IMR-90 (cell line): ENCODE measurements at regions not wholly inside any gene's neighbourhood (a gene's known extent, or its start where the extent isn't known, plus 50 kb on each side); places are given as distances from the start of the nearest gene placed in this dataset.

ENCODE experiments used
- ATAC-seq: fragments of 200-7000 bp; cut with Tn5 transposase; 2 replicates; pipeline ENCODE4 v1.9.1; 2020; ENCODE audit warnings: low read depth, mild to moderate bottlenecking, moderate library complexity
- BruUV-seq: library from RNA; stranded (reverse); fragments of 400-500 nt; replicated peaks from 2 replicates; lab custom pipeline; 2021; lab: Mats Ljungman, UMichigan
- CTCF ChIA-PET: fragments of 300-600 bp; formaldehyde crosslinking; extraction: SDS; loops from one replicate; lab custom pipeline; 2021; ENCODE audit warnings: antibody characterized with exemption; lab: Yijun Ruan, JAX
- POLR2A ChIA-PET: fragments of 300-600 bp; sonication (Branson Sonifier 250); formaldehyde crosslinking; loops from one replicate; lab custom pipeline; 2022; ENCODE audit warnings: antibody characterized with exemption; ENCODE audit not compliant: unreplicated experiment; lab: Charles Lee
- DNase-seq: peaks from one replicate; pipeline ENCODE4 v3.0.0; 2013
- H2AFZ ChIP-seq: replicated peaks from 2 replicates; pipeline ENCODE3; 2013; ENCODE audit warnings: low read length, mild to moderate bottlenecking; ENCODE audit not compliant: poor library complexity
- H2AK5ac ChIP-seq: 2 replicates; pipeline ENCODE4 v1.6.1; 2013; ENCODE audit warnings: low read depth, low read length, inconsistent platforms
- H2AK9ac ChIP-seq: replicated peaks from 2 replicates; pipeline ENCODE3; 2013; ENCODE audit warnings: mild to moderate bottlenecking, low read depth, low read length, moderate library complexity; ENCODE audit not compliant: poor library complexity
- H2BK120ac ChIP-seq: 2 replicates; pipeline ENCODE4 v1.6.1; 2013; ENCODE audit warnings: low read depth, low read length, inconsistent platforms
- H2BK15ac ChIP-seq: 3 replicates; pipeline ENCODE4 v1.6.1; 2013; ENCODE audit warnings: low read depth, low read length, inconsistent platforms
- H2BK20ac ChIP-seq: 2 replicates; pipeline ENCODE4 v1.6.1; 2013; ENCODE audit warnings: low read depth, mild to moderate bottlenecking, inconsistent platforms, low read length, moderate library complexity
- H2BK5ac ChIP-seq: 2 replicates; pipeline ENCODE4 v1.6.1; 2013; ENCODE audit warnings: mild to moderate bottlenecking, low read depth, low read length, inconsistent platforms; ENCODE audit not compliant: poor library complexity, severe bottlenecking
- H3K14ac ChIP-seq: replicated peaks from 2 replicates; pipeline ENCODE4 v1.6.1; 2013; ENCODE audit warnings: low read depth, low read length, inconsistent platforms
- H3K18ac ChIP-seq: 2 replicates; pipeline ENCODE4 v1.6.1; 2013; ENCODE audit warnings: low read depth, low read length, control low read depth
- H3K23ac ChIP-seq: 2 replicates; pipeline ENCODE4 v1.6.1; 2013; ENCODE audit warnings: low read depth, low read length, inconsistent platforms
- H3K27ac ChIP-seq: 2 replicates; pipeline ENCODE4 v1.5.1; 2013; ENCODE audit warnings: mild to moderate bottlenecking, control low read depth, low read length; ENCODE audit not compliant: insufficient read depth
- H3K27me3 ChIP-seq: 2 replicates; pipeline ENCODE4 v1.6.1; 2013; ENCODE audit warnings: low read length; ENCODE audit not compliant: control insufficient read depth, insufficient read depth
- H3K36me3 ChIP-seq: 2 replicates; pipeline ENCODE4 v1.6.1; 2013; ENCODE audit warnings: low read length, mixed read lengths; ENCODE audit not compliant: control insufficient read depth, insufficient read depth
- H3K4ac ChIP-seq: 2 replicates; pipeline ENCODE4 v1.6.1; 2013; ENCODE audit warnings: low read depth, low read length, inconsistent platforms
- H3K4me1 ChIP-seq: 2 replicates; pipeline ENCODE4 v1.6.1; 2013; ENCODE audit warnings: low read length, mixed read lengths; ENCODE audit not compliant: control insufficient read depth, insufficient read depth
- H3K4me2 ChIP-seq: 2 replicates; pipeline ENCODE4 v1.6.1; 2013; ENCODE audit warnings: low read depth, mild to moderate bottlenecking, control low read depth, low read length, moderate library complexity
- H3K4me3 ChIP-seq: 2 replicates; pipeline ENCODE4 v1.5.1; 2013; ENCODE audit warnings: low read depth, mild to moderate bottlenecking, control low read depth, low read length, moderate library complexity; ENCODE audit not compliant: insufficient read depth
- H3K56ac ChIP-seq: 2 replicates; pipeline ENCODE4 v1.6.1; 2013; ENCODE audit warnings: low read length, inconsistent platforms; ENCODE audit not compliant: insufficient read depth; ENCODE audit errors: extremely low read depth
- H3K79me1 ChIP-seq, 2 experiments: 2 replicates each; pipeline ENCODE4 v1.6.1; 2013; ENCODE audit warnings: low read length in 2 of 2, inconsistent platforms in 1 of 2, low read depth in 1 of 2
- H3K9ac ChIP-seq: 2 replicates; pipeline ENCODE4 v1.6.1; 2013; ENCODE audit warnings: low read depth, low read length, control low read depth
- H3K9me1 ChIP-seq: 2 replicates; pipeline ENCODE4 v1.6.1; 2013; ENCODE audit warnings: low read length, inconsistent platforms; ENCODE audit not compliant: insufficient read depth
- H3K9me3 ChIP-seq: 2 replicates; pipeline ENCODE4 v1.6.1; 2013; ENCODE audit warnings: low read length; ENCODE audit not compliant: control insufficient read depth, insufficient read depth
- H4K20me1 ChIP-seq: 2 replicates; pipeline ENCODE4 v1.6.1; 2013; ENCODE audit warnings: low read length, inconsistent platforms; ENCODE audit not compliant: insufficient read depth
- H4K5ac ChIP-seq: 2 replicates; pipeline ENCODE4 v1.6.1; 2013; ENCODE audit warnings: mild to moderate bottlenecking, low read depth, low read length, control low read depth
- H4K8ac ChIP-seq, 2 experiments: 2 replicates each; pipeline ENCODE4 v1.6.1; 2013; ENCODE audit warnings: low read depth in 2 of 2, low read length in 2 of 2, control low read depth in 1 of 2, inconsistent platforms in 1 of 2
- H4K91ac ChIP-seq: 2 replicates; pipeline ENCODE4 v1.6.1; 2013; ENCODE audit warnings: low read depth, low read length, inconsistent platforms; ENCODE audit not compliant: insufficient read depth
- BHLHE40 ChIP-seq: fragments of 150-350 bp; IDR thresholded peaks from 2 replicates; pipeline ENCODE4 v1.6.1; 2016; ENCODE audit warnings: mild to moderate bottlenecking, low read depth, low read length
- CEBPB ChIP-seq: IDR thresholded peaks from 2 replicates; pipeline ENCODE4 v1.6.1; 2012; ENCODE audit warnings: low read depth, low read length, improper control_type of control experiment
- CHD1 ChIP-seq: IDR thresholded peaks from 2 replicates; pipeline ENCODE4 v1.6.1; 2012; ENCODE audit warnings: low read depth, low read length, improper control_type of control experiment
- FOS ChIP-seq: fragments of 150-350 bp; IDR thresholded peaks from 2 replicates; pipeline ENCODE4 v1.6.1; 2016; ENCODE audit warnings: low read depth, low read length
- MAFK ChIP-seq: IDR thresholded peaks from 2 replicates; pipeline ENCODE4 v1.6.1; 2012; ENCODE audit warnings: low read depth, low read length, improper control_type of control experiment
- MAZ ChIP-seq: IDR thresholded peaks from 2 replicates; pipeline ENCODE4 v1.6.1; 2012; ENCODE audit warnings: low read depth, mild to moderate bottlenecking, low read length, improper control_type of control experiment, moderate library complexity, borderline replicate concordance
- NFE2L2 ChIP-seq: fragments of 150-350 bp; IDR thresholded peaks from 2 replicates; pipeline ENCODE4 v1.6.1; 2016; ENCODE audit warnings: low read depth, mild to moderate bottlenecking, low read length
- POLR2A ChIP-seq: IDR thresholded peaks from 2 replicates; pipeline ENCODE4 v1.6.1; 2012; ENCODE audit warnings: mild to moderate bottlenecking, low read depth, low read length
- RCOR1 ChIP-seq: IDR thresholded peaks from 2 replicates; pipeline ENCODE4 v1.6.1; 2012; ENCODE audit warnings: mild to moderate bottlenecking, low read length, improper control_type of control experiment; ENCODE audit not compliant: insufficient replicate concordance
- WGBS, 2 experiments: methylation state at CpG; one replicate each; pipeline versions ENCODE4 v1.1.5 to v1.1.7; 2013; ENCODE audit warnings: missing lambda C conversion rate in 2 of 2; ENCODE audit not compliant: insufficient read length in 1 of 2; ENCODE audit errors: extremely low coverage in 2 of 2; 5-methylcytosine and 5-hydroxymethylcytosine counted together
- dilution Hi-C: fragments of 300-500 bp; cut with HindIII; formaldehyde crosslinking; loops from one replicate; pipeline ENCODE4 v1.14.3; 2018; ENCODE audit warnings: low sequenced_read_pairs; ENCODE audit not compliant: unreplicated experiment
- in situ Hi-C: fragments of 300-500 bp; cut with MboI; formaldehyde crosslinking; loops from 3 replicates; pipeline ENCODE4 v1.14.3; 2019; ENCODE audit warnings: low sequenced_read_pairs, inconsistent platforms, mixed read lengths
- intact Hi-C: fragments of 100-400 bp; cut with micrococcal nuclease; formaldehyde crosslinking; loops from 2 replicates; pipeline ENCODE4 v1.10.0; 2022
- TF ChIP-seq, protein P1 (sequence below): fragments of 150-350 bp; IDR thresholded peaks from 2 replicates; pipeline ENCODE4 v1.6.1; 2017; ENCODE audit warnings: mild to moderate bottlenecking, antibody characterized with exemption, low read length, low read depth

DNA sequence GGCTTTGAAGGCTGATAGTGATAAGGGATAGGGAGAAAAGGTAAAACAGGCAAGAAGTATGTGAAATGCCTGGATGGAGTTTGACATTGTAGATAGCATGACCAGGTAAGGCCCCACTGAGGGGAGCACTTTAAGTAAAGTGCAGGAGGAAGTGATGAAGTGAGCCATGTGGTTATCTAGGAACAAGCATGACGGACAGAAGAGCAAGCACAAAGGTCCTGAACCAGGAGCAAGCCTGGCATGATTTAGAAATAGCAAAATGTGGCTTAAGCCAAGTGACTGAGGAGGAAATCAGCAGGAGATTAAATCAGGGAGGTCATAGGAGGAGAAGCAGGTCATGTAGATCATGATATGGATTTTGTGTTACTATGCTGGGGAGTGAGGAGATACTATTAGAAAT is 129.2 kb downstream of the GLUL start:
- no peak overlapping the region for H2BK5ac ChIP-seq
- H3K4me3 ChIP-seq: no peak overlapping the region
- in situ Hi-C loops: no loop called here
- no peak overlapping the region for H3K4me2 ChIP-seq
- no peaks in the 10 kb centered on the region for H3K9me1 ChIP-seq
- H3K9ac ChIP-seq: no peak overlapping the region
- H4K8ac ChIP-seq: no peak overlapping the region
- H3K18ac ChIP-seq: no peak overlapping the region
- ChIA-PET CTCF (no interaction called here), POLR2A (no interaction called here)
- no peaks in the 10 kb centered on the region for H3K27me3 ChIP-seq
- no peak for TF ChIP-seq POLR2A
- no peak for TF ChIP-seq RCOR1
- TF ChIP-seq BHLHE40: no peak
- TF ChIP-seq, protein P1, sequence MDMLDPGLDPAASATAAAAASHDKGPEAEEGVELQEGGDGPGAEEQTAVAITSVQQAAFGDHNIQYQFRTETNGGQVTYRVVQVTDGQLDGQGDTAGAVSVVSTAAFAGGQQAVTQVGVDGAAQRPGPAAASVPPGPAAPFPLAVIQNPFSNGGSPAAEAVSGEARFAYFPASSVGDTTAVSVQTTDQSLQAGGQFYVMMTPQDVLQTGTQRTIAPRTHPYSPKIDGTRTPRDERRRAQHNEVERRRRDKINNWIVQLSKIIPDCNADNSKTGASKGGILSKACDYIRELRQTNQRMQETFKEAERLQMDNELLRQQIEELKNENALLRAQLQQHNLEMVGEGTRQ: no peak
- TF ChIP-seq MAFK: no peak
- TF ChIP-seq CHD1: no peak
- no peak for TF ChIP-seq NFE2L2
- TF ChIP-seq CEBPB: no peak
- TF ChIP-seq FOS: no peak
- no peak for TF ChIP-seq MAZ
- H3K9me3 ChIP-seq: no peaks in the 10 kb centered on the region
- H4K91ac ChIP-seq: no peak overlapping the region
- no peak for ATAC-seq
- no peak overlapping the region for H3K56ac ChIP-seq
- dilution Hi-C loops: no loop called here
- H3K79me1 ChIP-seq: no peaks in the 10 kb centered on the region
- no peak overlapping the region for H3K27ac ChIP-seq
- WGBS, 2 experiments: 50% methylated on average over 1 of the region's 1 CpG; no CpG with 5 or more reads in 1 of the 2 experiments
- DNase-seq: no peak
- H3K23ac ChIP-seq: no peak overlapping the region
- no TSS peak for BruUV-seq
- H2BK15ac ChIP-seq: no peak overlapping the region
- H4K5ac ChIP-seq: no peak overlapping the region
- H2BK120ac ChIP-seq: no peak overlapping the region
- no peak overlapping the region for H2AK5ac ChIP-seq
- no peak overlapping the region for H2AK9ac ChIP-seq
- no peak overlapping the region for H2AFZ ChIP-seq
- H3K4me1 ChIP-seq: no peaks in the 10 kb centered on the region
- no peak overlapping the region for H2BK20ac ChIP-seq
- H4K20me1 ChIP-seq: no peaks in the 10 kb centered on the region
- no peak overlapping the region for H3K4ac ChIP-seq
- H3K36me3 ChIP-seq: no peaks in the 10 kb centered on the region
- intact Hi-C loops: no loop called here
- no peak overlapping the region for H3K14ac ChIP-seq
